ENCODE measurements at regions not wholly inside any gene's neighbourhood (a gene's known extent, or its start where the extent isn't known, plus 50 kb on each side); places are given as distances from the start of the nearest gene placed in this dataset.

DNA sequence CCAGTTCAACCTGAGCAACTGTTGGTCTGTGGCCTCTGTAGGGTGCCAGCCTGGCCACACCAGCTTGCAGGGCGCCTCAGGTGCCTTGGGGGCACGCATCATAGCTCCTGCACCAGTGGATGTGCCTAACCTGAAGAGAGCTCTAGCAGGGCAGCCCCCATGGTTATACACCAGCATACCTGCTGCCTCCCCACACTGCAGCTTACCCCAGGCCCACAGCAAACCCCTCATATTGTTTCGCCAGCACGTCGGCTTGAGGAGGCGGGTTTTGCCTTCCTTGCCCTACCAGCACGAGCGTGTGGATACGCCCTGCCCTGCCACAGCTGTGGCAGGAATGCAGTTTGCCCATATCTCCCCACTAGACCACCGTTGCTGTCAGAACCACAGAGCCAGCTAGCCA is 435.9 kb downstream of the SLCO4C1 start:
- H3K27ac ChIP-seq (replicated peaks) = no peak overlapping the region
- H3K27me3 ChIP-seq (ENCODE audit: insufficient read depth, poor library complexity, severe bottlenecking) = no peaks in the 10 kb centered on the region
- TF ChIP-seq POLR2AphosphoS5 (IDR thresholded peaks at IDR 0.05; ENCODE audit: low read depth) (no peak), GABPA (IDR thresholded peaks at IDR 0.05; ENCODE audit: low read depth) (no peak), SPI1 (IDR thresholded peaks at IDR 0.05; ENCODE audit: borderline replicate concordance, low read depth) (no peak)
- TF ChIP-seq, protein P1, sequence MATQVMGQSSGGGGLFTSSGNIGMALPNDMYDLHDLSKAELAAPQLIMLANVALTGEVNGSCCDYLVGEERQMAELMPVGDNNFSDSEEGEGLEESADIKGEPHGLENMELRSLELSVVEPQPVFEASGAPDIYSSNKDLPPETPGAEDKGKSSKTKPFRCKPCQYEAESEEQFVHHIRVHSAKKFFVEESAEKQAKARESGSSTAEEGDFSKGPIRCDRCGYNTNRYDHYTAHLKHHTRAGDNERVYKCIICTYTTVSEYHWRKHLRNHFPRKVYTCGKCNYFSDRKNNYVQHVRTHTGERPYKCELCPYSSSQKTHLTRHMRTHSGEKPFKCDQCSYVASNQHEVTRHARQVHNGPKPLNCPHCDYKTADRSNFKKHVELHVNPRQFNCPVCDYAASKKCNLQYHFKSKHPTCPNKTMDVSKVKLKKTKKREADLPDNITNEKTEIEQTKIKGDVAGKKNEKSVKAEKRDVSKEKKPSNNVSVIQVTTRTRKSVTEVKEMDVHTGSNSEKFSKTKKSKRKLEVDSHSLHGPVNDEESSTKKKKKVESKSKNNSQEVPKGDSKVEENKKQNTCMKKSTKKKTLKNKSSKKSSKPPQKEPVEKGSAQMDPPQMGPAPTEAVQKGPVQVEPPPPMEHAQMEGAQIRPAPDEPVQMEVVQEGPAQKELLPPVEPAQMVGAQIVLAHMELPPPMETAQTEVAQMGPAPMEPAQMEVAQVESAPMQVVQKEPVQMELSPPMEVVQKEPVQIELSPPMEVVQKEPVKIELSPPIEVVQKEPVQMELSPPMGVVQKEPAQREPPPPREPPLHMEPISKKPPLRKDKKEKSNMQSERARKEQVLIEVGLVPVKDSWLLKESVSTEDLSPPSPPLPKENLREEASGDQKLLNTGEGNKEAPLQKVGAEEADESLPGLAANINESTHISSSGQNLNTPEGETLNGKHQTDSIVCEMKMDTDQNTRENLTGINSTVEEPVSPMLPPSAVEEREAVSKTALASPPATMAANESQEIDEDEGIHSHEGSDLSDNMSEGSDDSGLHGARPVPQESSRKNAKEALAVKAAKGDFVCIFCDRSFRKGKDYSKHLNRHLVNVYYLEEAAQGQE (IDR thresholded peaks at IDR 0.05; ENCODE audit: insufficient replicate concordance, low read depth) = no peak
- TF ChIP-seq, protein P2, sequence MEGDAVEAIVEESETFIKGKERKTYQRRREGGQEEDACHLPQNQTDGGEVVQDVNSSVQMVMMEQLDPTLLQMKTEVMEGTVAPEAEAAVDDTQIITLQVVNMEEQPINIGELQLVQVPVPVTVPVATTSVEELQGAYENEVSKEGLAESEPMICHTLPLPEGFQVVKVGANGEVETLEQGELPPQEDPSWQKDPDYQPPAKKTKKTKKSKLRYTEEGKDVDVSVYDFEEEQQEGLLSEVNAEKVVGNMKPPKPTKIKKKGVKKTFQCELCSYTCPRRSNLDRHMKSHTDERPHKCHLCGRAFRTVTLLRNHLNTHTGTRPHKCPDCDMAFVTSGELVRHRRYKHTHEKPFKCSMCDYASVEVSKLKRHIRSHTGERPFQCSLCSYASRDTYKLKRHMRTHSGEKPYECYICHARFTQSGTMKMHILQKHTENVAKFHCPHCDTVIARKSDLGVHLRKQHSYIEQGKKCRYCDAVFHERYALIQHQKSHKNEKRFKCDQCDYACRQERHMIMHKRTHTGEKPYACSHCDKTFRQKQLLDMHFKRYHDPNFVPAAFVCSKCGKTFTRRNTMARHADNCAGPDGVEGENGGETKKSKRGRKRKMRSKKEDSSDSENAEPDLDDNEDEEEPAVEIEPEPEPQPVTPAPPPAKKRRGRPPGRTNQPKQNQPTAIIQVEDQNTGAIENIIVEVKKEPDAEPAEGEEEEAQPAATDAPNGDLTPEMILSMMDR (IDR thresholded peaks at IDR 0.05; ENCODE audit: insufficient read depth, low read length) = no peak
- H3K4me3 ChIP-seq (replicated peaks; ENCODE audit: insufficient read depth, low read length) = no peak overlapping the region
- DNase-seq (ENCODE audit: low read depth in 1 of 2, low spot score in 1 of 2) = no peak

DNA sequence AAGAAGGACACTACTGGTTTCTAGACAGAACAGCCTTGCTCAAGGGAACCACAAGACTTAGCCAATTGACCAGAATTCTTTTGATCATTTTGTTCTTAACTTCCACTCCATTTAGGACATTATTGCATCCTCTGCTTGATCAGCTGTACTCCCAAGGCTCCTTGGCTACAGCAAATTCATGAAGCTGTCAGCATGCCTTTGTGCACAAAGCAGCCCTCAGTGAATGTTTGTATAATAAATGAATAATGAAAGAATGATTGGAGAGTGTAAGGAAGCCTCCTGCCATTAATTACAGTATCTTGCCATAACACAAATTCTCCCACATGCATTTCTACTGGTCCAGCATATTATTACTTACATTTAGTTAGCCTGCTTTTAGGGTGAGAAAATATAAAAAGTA is 449.6 kb downstream of the SLCO4C1 start:
- DNase-seq (ENCODE audit: low read depth in 1 of 2, low spot score in 1 of 2) = no peak
- TF ChIP-seq POLR2AphosphoS5 (IDR thresholded peaks at IDR 0.05; ENCODE audit: low read depth) (no peak), SPI1 (IDR thresholded peaks at IDR 0.05; ENCODE audit: borderline replicate concordance, low read depth) (no peak), GABPA (IDR thresholded peaks at IDR 0.05; ENCODE audit: low read depth) (no peak)
- TF ChIP-seq, protein P1 (IDR thresholded peaks at IDR 0.05; ENCODE audit: insufficient replicate concordance, low read depth) = no peak
- TF ChIP-seq, protein P2 (IDR thresholded peaks at IDR 0.05; ENCODE audit: insufficient read depth, low read length) = no peak
- Histone ChIP-seq H3K27ac (replicated peaks) (no peak overlapping the region), H3K27me3 (ENCODE audit: insufficient read depth, poor library complexity, severe bottlenecking) (no peaks in the 10 kb centered on the region), H3K4me3 (replicated peaks; ENCODE audit: insufficient read depth, low read length) (no peak overlapping the region)

DNA sequence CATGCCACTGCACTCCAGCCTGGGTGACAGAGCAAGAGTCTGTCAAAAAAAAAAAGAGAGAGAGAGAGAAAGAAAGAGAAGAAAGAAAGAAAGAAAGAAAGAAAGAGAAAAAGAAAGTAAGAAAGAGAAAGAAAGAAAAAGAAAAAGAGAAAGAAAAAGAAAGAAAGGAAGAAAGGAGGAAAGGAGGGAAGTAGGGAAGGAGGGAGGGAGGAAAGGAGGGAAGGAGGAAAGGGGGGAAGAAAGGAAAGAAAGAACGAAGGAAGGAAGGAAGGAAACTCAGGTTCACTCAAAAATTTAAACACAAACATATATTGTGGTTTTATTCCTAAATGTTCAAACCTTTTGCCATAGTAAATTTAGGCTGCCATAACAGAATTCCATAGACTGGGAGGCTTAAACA is 453.0 kb downstream of the SLCO4C1 start:
- no peak for DNase-seq (ENCODE audit: low read depth in 1 of 2, low spot score in 1 of 2)
- TF ChIP-seq GABPA (IDR thresholded peaks at IDR 0.05; ENCODE audit: low read depth) (no peak), SPI1 (IDR thresholded peaks at IDR 0.05; ENCODE audit: borderline replicate concordance, low read depth) (no peak), POLR2AphosphoS5 (IDR thresholded peaks at IDR 0.05; ENCODE audit: low read depth) (no peak)
- TF ChIP-seq, protein P2 (IDR thresholded peaks at IDR 0.05; ENCODE audit: insufficient read depth, low read length) = no peak
- TF ChIP-seq, protein P1 (IDR thresholded peaks at IDR 0.05; ENCODE audit: insufficient replicate concordance, low read depth) = no peak
- Histone ChIP-seq H3K4me3 (replicated peaks; ENCODE audit: insufficient read depth, low read length) (no peak overlapping the region), H3K27ac (replicated peaks) (no peak overlapping the region), H3K27me3 (ENCODE audit: insufficient read depth, poor library complexity, severe bottlenecking) (no peaks in the 10 kb centered on the region)
